Spleen (tissue), 11 donors: ENCODE measurements at regions not wholly inside any gene's neighbourhood (a gene's known extent, or its start where the extent isn't known, plus 50 kb on each side); places are given as distances from the start of the nearest gene placed in this dataset.
"Not testable (repeated sequence)": the region's sequence is repeated elsewhere in the genome, so short reads cannot be mapped to it uniquely, and the experiment has no call there.

Source experiments
- DNase-seq: peaks from one replicate; pipeline ENCODE4 v3.0.0-alpha.2; 2020
- H3K27ac ChIP-seq, 8 donors: fragments of 200-600 bp; sonication (generic) in 7 of 8; 1 replicate in 4 of 8; 2 replicates in 4 of 8; pipeline versions ENCODE4 v1.5.0 to v1.8.0; 2016 to 2021; ENCODE audit warnings: inconsistent platforms in 4 of 8, mild to moderate bottlenecking in 4 of 8, moderate library complexity in 1 of 8
- H3K27me3 ChIP-seq, 7 donors: fragments of 200-600 bp; sonication (generic) in 6 of 7; replicated peaks in 1 of 7; 1 replicate in 4 of 7; 2 replicates in 3 of 7; pipeline versions ENCODE4 v1.5.0 to v1.8.0; 2016 to 2021; ENCODE audit warnings: inconsistent platforms in 3 of 7, mild to moderate bottlenecking in 1 of 7
- H3K36me3 ChIP-seq, 6 donors: fragments of 200-600 bp; sonication (generic) in 5 of 6; 1 replicate in 4 of 6; 2 replicates in 2 of 6; pipeline versions ENCODE4 v1.5.0 to v1.8.0; 2016 to 2021; ENCODE audit warnings: inconsistent platforms in 2 of 6
- H3K4me1 ChIP-seq, 6 donors: fragments of 200-600 bp; sonication (generic) in 5 of 6; 1 replicate in 3 of 6; 2 replicates in 3 of 6; pipeline versions ENCODE4 v1.5.0 to v1.8.0; 2016 to 2021; ENCODE audit warnings: inconsistent platforms in 3 of 6
- H3K4me3 ChIP-seq, 8 donors: fragments of 200-600 bp; sonication (generic) in 7 of 8; 1 replicate in 4 of 8; 2 replicates in 4 of 8; pipeline versions ENCODE4 v1.5.0 to v1.8.0; 2016 to 2021; ENCODE audit warnings: inconsistent platforms in 4 of 8, mild to moderate bottlenecking in 4 of 8, moderate library complexity in 2 of 8
- H3K9me3 ChIP-seq, 8 donors: fragments of 200-600 bp; sonication (generic) in 7 of 8; 1 replicate in 4 of 8; 2 replicates in 4 of 8; pipeline versions ENCODE4 v1.5.0 to v1.8.0; 2016 to 2021; ENCODE audit warnings: inconsistent platforms in 4 of 8
- CTCF ChIP-seq, 11 experiments: fragments of 200-600 bp in 7 of 11; fragments of 450-650 bp in 4 of 11; sonication (generic) in 4 of 11; IDR thresholded peaks in 8 of 11; conservative IDR thresholded peaks in 3 of 11; 1 replicate in 7 of 11; 2 replicates in 4 of 11; pipeline versions ENCODE4 v1.4.0 to v1.8.0; 2016 to 2021; ENCODE audit warnings: antibody characterized with exemption in 11 of 11, inconsistent platforms in 4 of 11, mild to moderate bottlenecking in 1 of 11
- POLR2A ChIP-seq, 3 donors: fragments of 450-650 bp; IDR thresholded peaks; one replicate each; pipeline ENCODE4 v1.5.1; 2017; ENCODE audit warnings: antibody characterized with exemption in 3 of 3, mild to moderate bottlenecking in 1 of 3
- POLR2AphosphoS5 ChIP-seq, 3 donors: sonication (generic); formaldehyde crosslinking; IDR thresholded peaks; one replicate each; pipeline ENCODE4 v1.5.1; 2017; ENCODE audit warnings: antibody characterized with exemption in 3 of 3
- WGBS, 5 donors: extraction: QIAGEN DNeasy Blood & Tissue Kit in 3 of 5; methylation state at CpG; one replicate each; pipeline versions ENCODE4 v1.1.5 to v1.1.7; 2013 to 2018; 5-methylcytosine and 5-hydroxymethylcytosine counted together
- intact Hi-C: fragments of 100-400 bp; cut with DNase I; formaldehyde crosslinking; loops from one replicate; pipeline ENCODE4 v1.15.0; 2023; ENCODE audit warnings: low total_unique reads
- donor health status: healthy with polysubstance abuse.
- donor health status: DM: no; HTN: no; CAD: no; lungs with moderate emphysema.
- donor health status: DM: no; HTN: no; CAD: no.
- donor health status: Bipolar disorder and iron deficiency.
- donor health status: healthy.
- donor health status: DM: no; HTN: no; CAD: no.
- donor health status: DM: yes; HTN: yes; CAD: no.

- Histone ChIP-seq H3K4me1 (no peaks in the 10 kb centered on the region), H3K4me3 (no peak overlapping the region), H3K36me3 (no peaks in the 10 kb centered on the region), H3K27ac (no peak overlapping the region), H3K27me3 (no peaks in the 10 kb centered on the region), H3K9me3 (peaks cover 0 to 4% (median 0%) of the 10 kb centered on the region in 8 donors)
- DNase-seq, result no peak
- TF ChIP-seq POLR2AphosphoS5 (IDR thresholded peaks at IDR 0.05) (no peak), POLR2A (IDR thresholded peaks at IDR 0.05) (no peak), CTCF (IDR thresholded peaks at IDR 0.05 in 8 of 11, conservative IDR thresholded peaks at IDR 0.05 in 3 of 11) (no peak)
- 51 to 74% (median 56%) methylated on average over 1 of the region's 1 CpG for WGBS, 5 donors
- intact Hi-C loops, result no loop called here
These were observed 480.2 kb downstream of the RPS29 start for GRCh38 chr14:49105956-49106355.

- H3K27me3 ChIP-seq, result no peaks in the 10 kb centered on the region
- H3K36me3 ChIP-seq, result no peaks in the 10 kb centered on the region
- peaks cover 0 to 4% (median 0%) of the 10 kb centered on the region in 8 donors for H3K9me3 ChIP-seq
- no peaks in the 10 kb centered on the region for H3K4me1 ChIP-seq
- no peak for DNase-seq
- intact Hi-C loops, result no loop called here
- no peak for TF ChIP-seq POLR2A (IDR thresholded peaks at IDR 0.05)
- no peak for TF ChIP-seq POLR2AphosphoS5 (IDR thresholded peaks at IDR 0.05)
- no peak for TF ChIP-seq CTCF (IDR thresholded peaks at IDR 0.05 in 8 of 11, conservative IDR thresholded peaks at IDR 0.05 in 3 of 11)
- WGBS, 5 donors, result 90 to 99% (median 95%) methylated on average over 4 of the region's 4 CpGs
- H3K4me3 ChIP-seq, result no peak overlapping the region
- H3K27ac ChIP-seq, result no peak overlapping the region
These were observed 480.7 kb downstream of the RPS29 start for GRCh38 chr14:49105512-49105911.

GRCh38 chr14:49092345-49092744, 493.8 kb downstream of the RPS29 start:
- WGBS, 5 donors, result 39 to 55% (median 52%) methylated on average over 1 of the region's 1 CpG
- H3K36me3 ChIP-seq, result no peaks in the 10 kb centered on the region
- TF ChIP-seq POLR2AphosphoS5 (IDR thresholded peaks at IDR 0.05) (no peak), POLR2A (IDR thresholded peaks at IDR 0.05) (no peak), CTCF (IDR thresholded peaks at IDR 0.05 in 8 of 11, conservative IDR thresholded peaks at IDR 0.05 in 3 of 11) (no peak)
- H3K27ac ChIP-seq, result no peak overlapping the region
- no peaks in the 10 kb centered on the region for H3K9me3 ChIP-seq
- no peaks in the 10 kb centered on the region for H3K27me3 ChIP-seq
- intact Hi-C loops, result no loop called here
- H3K4me3 ChIP-seq, result no peak overlapping the region
- no peaks in the 10 kb centered on the region for H3K4me1 ChIP-seq
- no peak for DNase-seq

GRCh38 chr14:49089107-49089506, 497.1 kb downstream of the RPS29 start:
- whole genome bisulfite sequencing, 5 donors, result 66 to 80% (median 76%) methylated on average over 3 of the region's 3 CpGs
- H3K4me3 ChIP-seq, result no peak overlapping the region
- no peak for DNase-seq
- H3K36me3 ChIP-seq, result no peaks in the 10 kb centered on the region
- H3K4me1 ChIP-seq, result no peaks in the 10 kb centered on the region
- TF ChIP-seq POLR2A (IDR thresholded peaks at IDR 0.05) (no peak), CTCF (IDR thresholded peaks at IDR 0.05 in 8 of 11, conservative IDR thresholded peaks at IDR 0.05 in 3 of 11) (no peak), POLR2AphosphoS5 (IDR thresholded peaks at IDR 0.05) (no peak)
- H3K27ac ChIP-seq, result no peak overlapping the region
- H3K9me3 ChIP-seq, result no peaks in the 10 kb centered on the region
- intact Hi-C loops, result no loop called here
- H3K27me3 ChIP-seq, result no peaks in the 10 kb centered on the region

GRCh38 chr14:49073292-49073691, 512.9 kb downstream of the RPS29 start:
- DNase-seq, intact Hi-C loops, H3K36me3 ChIP-seq, H3K4me3 ChIP-seq, H3K27me3 ChIP-seq, H3K4me1 ChIP-seq, H3K27ac ChIP-seq: not testable (repeated sequence)
- peaks cover 0 to 35% (median 19%) of the 10 kb centered on the region in 8 donors for H3K9me3 ChIP-seq
